ENCODE measurements at regions not wholly inside any gene's neighbourhood (a gene's known extent, or its start where the extent isn't known, plus 50 kb on each side); places are given as distances from the start of the nearest gene placed in this dataset.
"Not testable (repeated sequence)": the region's sequence is repeated elsewhere in the genome, so short reads cannot be mapped to it uniquely, and the experiment has no call there.

DNA sequence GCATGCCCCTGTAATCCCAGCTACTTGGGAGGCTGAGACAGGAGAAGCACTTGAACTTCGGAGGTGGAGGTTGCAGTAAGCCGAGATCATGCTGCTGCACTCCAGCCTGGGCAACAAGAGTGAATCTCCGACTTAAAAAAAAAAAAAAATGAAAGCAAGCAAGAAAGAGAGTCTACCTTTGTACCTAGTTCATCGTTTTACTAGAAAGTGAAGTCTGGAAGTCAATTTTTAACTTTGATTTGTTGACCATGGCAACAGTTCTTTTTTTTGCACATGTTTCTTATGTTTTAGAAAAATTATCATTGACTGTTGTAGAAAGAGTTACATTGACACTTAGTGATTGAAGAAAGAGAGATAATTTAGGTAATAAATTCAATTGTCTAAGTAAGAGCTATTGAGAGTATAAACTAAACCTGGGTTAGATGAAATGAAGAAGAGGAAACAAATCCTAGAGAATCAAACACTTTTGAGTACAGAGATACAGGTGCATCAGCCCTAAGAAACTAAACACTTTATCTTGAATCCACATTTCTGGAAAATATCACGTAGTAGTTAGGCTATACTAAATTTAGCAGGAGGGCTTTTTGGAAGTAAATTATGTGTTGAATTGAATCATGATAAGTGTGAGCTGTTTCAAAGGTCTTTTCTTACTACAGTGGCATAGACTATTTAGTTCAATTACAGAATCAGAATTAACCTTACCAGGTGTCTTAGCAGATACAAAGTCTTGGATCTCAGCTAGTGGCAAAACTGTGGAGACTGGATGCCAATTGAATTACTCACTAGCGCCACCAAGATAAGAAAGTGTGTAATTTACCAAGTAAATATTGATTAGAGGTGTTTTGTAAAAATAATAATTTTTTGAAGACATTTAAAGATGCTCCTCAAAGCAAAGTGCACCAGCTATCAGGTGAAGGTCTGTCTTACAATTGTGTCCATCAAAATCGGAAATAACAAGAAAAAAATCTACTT lies 303.4 kb upstream of the NRXN1 start:
- no peak for DNase-seq (ENCODE audit: low spot score)

DNA sequence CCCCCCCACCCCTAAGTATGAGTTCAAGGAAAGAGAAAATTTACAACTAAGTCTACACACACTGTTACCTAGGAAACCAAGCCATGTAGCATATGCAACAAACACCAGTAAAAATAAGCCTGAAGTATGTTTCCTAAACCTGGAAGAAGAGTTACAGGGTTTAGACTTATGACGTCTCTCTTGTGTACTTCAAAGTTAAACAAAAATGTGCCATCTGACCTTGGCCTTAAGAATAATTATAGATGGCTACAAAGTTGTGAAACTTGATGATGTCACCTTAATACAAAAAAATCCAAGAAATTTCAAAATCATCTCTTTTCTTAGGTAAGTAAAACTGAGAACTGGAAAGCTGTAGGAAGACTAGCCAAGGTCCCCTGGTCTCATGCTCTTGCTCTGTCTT lies 297.6 kb upstream of the NRXN1 start:
- DNase-seq (ENCODE audit: low spot score) = no peak

DNA sequence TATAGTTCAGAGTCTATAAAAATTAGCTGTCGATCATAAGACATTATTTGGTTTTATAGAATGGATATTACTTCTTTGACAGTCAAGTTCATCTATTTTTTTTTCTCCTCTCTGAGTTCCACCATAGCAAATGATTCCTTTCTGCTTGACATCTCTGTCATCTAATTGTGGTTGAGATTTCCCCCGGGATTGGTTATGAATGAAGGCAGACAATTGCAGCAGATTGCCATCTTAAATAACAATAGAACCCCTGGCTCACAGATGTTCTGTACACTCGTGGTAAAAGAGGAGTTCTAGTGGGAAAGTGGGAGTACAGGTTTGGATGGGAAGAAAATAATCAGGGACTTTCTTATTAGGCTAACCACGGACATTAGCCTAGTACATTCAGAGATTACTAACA lies 292.1 kb upstream of the NRXN1 start:
- no peak for DNase-seq (ENCODE audit: low spot score)

DNA sequence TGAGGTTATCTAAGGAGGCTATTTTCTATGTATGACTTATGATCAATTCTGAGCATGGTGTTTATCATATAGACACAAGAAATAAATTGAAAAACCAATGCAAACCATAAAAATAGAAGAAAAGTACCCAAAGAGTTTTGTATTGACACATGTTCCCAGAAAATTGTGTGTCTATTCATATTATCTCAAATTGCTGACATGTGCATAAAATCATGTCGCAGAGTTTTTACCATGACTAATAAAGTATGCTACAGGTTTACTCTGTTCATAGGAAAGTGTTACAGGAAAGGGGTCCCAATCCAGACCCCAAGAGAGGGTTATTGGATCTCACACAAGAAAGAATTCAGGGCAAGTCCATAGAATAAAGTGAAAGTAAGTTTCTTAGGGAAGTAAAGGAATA lies 290.7 kb upstream of the NRXN1 start:
- no peak for DNase-seq (ENCODE audit: low spot score)

DNA sequence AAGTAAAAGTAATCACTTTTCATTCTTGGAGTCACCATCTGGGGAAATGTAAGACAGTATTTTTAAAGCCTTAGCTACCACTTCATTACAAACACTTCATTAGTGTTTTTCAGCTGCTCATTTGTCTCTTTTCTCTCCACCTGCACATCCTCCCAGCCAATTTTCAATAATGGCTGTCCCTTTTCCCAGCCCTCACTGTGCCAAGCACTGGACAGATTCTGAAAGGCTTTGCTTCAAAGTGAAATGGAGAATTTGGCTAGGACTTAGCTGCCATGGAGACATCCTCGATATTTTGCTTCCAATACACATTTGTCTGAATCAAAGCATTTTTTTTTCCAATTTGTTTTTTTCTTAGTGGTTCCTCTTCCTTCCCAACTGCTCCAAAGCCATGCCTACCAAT lies 272.4 kb upstream of the NRXN1 start:
- no peak for DNase-seq (ENCODE audit: low spot score)

DNA sequence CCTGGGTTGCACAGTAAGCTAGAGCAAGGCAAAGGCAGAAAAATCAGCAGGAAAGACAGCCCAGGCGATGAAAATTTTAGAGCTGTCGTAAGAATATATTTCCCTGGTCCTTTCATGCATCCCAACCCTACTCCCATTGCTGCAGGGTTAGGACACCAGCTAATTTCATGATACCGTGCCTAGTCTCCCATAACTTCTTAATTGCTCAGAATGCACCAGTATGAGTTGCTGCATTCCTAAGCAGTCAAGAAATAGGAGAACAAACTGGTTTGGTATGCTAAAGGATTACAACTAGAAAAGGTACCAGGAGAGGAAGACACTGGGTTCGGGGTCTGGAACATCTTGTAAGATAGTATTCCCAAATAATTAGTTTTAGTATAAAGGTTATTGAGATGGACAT lies 269.4 kb upstream of the NRXN1 start:
- no peak for DNase-seq (ENCODE audit: low spot score)

DNA sequence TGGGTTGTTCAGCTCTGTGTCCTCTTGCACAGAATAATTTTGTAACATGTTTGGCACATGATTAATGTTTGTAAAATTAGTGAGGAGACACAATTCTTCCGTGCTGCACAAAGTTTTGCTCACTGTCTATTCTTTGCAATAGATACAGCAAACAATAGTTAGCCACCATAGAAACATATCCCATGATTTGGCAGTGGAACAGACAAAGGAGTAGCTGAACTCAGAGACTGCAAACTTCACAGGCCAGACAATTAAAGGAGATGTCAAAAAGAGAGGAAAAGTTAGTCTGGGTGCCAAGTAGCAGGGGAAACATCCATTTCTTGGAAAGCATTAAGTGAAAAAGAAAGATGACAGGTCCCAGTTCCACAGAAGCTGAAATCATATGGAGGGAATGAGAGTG lies 267.4 kb upstream of the NRXN1 start:
- DNase-seq (ENCODE audit: low spot score) = no peak

DNA sequence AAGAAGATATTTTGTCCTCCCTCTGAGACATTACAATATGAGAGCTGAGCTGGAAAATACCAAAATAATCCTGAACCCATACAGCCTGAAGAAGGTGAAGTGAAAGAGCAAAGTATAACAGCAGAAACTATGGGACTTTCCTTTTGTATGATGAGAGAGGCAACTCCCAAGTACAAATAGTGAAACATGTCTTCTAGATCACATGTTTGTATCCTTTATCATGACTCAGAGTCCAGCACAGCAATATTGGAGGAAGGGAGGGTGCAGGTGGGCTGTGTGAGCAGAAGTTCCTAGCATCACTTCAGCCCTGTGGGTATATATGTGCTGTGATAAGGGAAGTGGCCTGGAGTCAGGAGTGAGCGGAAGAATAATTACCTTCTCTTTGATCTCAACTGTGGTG lies 265.6 kb upstream of the NRXN1 start:
- no peak for DNase-seq (ENCODE audit: low spot score)

DNA sequence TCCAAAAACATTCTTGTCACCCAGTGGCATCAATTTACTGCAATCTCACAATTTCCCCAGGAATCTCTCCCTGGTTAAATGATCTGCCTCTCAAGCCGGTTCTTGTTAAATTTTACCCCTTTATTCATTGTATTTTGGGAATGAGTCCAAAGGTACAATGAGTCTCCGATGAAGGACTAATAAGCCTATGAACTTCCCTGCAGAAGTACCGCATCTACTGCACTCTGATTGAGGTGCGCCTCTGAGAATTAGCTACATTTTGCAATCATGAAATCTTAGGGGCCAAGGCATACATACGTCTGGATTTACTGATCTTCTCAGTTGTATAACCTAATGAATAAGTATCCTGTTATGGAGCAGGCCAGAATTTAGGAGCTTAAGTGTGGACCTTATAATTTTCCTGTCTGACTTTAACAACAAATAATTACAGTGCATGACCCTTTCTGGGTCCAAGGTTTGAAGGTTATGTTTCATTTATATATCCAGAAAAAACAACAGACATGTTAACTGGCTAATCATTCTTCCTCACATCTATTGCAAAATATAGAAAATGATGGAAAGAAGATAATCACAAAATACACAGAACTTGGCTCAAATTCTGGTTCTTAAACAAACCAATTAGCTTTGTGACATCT lies 261.8 kb upstream of the NRXN1 start:
- no peak for DNase-seq (ENCODE audit: low spot score)

DNA sequence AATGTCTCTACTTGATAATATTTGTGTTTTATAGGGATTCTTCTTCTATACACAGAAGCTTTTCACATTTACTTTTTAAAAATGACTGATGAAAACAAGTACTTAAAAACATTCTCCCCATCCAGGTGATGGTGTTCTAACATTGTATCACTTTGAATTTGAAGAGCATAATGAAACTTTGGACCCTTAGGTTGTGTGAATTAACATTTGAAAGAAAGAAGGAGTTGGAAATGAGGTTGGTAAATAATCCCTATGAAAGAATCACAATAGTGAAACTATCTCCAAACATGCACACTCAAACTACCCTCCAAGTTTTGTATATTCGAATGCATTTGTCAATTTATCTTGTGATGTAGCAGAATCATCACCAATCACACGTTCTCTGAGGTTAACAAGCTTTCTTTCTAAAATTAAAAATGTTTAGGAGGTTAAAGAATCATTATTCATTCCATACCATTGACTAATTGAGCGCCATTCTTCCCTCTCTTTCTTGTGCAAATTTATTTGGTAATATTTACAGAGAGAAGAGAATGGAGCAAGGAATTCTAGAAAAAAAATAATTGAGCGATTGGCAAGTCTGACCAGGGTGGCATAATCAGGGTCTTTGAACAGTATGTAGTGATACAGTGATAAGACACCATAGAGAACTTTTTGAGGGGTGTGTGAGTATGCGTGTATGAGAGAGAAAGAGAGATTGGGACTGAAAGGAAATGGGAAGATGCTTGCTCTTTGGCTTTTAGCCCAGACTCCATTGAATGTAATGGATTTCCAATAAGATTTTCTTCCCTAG lies 260.0 kb upstream of the NRXN1 start:
- DNase-seq (ENCODE audit: low spot score) = no peak

DNA sequence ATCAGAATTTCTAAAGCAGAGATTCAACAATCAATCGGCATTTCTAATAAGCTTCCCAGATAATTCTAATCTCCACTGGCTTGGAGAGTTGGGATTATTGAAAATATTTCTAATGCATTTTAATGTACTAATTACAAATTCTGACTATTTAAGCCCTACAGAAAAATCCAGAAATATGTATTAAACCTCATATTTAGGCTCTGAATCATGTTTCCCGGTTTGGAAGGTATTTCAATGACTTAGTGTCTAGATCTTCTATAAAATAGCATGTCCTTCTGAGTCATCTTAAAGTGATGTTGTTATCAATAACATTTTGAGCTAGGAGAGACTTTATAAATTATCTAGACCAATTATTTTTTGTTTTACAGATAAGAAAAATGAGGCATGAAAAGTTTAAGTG lies 258.8 kb upstream of the NRXN1 start:
- no peak for DNase-seq (ENCODE audit: low spot score)

DNA sequence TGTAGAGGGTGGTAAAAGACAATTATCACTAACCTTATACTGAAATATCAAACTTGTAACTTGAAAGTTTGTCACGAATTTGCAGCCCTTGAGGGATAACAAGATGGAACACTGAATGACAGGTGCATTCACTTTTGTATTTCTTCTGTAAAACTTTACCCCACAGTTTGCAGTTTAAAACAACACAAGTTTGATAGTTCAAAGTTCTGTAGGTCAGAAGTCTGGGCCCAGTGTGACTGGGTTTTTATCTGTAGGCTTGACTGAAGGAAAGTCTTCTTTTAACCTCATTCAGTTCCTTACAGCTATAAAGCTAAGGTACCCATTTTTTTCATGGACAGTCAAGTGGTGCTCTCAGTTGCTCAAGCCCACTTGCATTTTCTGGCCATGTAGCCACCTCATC lies 257.1 kb upstream of the NRXN1 start:
- no peak for DNase-seq (ENCODE audit: low spot score)

DNA sequence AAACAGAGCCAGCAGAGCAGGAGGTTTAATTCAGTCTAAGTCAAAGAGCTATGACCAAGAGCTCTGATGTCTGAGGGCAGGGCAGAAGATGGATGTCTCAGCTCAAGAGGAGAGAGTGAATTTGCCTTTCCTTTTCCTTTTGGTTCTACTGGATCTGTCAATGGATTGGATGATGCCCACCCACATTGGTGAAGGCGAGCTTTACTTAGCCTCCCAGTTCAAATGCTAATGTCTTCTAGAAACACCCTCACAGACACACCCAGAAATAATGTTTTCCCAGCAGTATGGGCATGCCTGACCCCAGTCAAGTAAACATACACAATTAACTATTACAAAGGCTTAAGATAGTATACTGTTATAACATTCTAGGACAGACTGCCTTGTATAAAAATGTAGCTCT lies 236.3 kb upstream of the NRXN1 start:
- no peak for DNase-seq (ENCODE audit: low spot score)

DNA sequence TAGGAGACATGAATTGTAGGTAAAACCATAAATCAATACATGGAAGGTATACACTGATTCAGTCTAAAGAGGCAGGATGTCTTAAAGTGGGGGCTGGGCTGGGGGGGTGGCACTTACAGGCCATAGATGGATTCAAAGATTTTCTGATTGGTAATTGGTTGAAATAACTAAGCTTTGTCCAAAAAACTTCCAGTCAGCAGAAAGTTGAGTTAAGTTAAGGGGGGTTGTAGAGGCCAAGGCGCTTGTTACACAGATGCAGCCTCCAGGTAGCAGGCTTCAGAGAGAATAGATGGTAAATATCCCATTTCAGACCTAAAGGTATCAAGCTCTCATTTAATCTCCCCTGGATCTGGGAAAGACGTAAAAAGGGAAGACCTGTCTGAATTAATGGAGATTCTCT lies 233.6 kb upstream of the NRXN1 start:
- no peak for DNase-seq (ENCODE audit: low spot score)

DNA sequence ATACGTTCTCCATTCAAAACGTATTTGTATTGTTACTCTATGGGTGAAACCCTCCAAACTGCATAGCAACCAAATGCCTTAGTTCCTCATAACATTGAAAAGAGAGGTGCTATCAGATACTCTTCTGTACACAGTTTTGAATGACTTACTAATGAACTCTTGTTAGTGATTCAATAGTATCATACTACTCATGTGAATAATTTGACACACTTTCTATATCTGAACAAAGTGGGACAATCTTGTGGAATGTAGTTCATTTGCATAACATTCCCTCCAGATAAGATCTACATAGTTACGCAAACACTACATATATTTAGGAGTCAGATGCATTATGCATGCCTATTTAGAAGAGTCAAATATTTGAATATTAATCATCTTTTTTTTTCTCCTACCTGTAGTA lies 232.0 kb upstream of the NRXN1 start:
- DNase-seq (ENCODE audit: low spot score) = no peak

DNA sequence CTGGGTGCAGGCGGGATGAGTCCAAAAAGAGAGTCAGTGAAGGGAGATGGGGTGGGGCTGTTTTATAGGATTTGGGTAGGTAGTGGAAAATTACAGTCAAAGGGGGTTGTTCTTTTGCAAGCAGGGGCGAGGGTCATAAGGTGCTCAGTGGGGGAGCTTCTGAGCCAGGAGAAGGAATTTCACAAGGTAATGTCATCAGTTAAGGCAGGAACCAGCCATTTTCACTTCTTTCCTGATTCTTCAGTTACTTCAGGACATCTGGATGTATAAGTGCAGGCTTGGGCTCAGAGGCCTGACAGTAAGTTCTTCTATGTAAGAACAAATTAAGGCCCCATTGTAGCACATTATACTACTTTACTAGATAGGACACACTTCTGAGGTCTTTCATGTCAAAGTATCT lies 231.2 kb upstream of the NRXN1 start:
- not testable (repeated sequence) for DNase-seq (ENCODE audit: low spot score)

DNA sequence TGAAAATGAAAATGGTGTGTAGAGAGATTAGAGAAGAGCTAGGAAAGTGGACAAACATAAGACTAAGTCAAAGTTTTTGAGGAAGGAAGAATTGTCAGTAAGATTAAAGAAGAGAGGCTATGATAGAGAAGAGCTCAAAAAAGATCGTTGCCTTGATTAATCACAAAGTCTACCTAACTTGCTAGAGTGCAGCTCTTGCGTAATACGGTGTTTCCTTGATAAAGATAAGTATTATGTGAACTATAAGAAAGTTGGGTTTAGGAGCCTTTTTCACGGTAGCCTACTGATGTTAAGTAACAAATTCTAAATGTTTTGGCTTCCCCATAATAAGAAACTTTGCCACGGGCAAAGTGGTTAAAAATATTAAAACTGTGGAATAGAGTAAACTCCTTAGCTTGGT lies 226.4 kb upstream of the NRXN1 start:
- no peak for DNase-seq (ENCODE audit: low spot score)

DNA sequence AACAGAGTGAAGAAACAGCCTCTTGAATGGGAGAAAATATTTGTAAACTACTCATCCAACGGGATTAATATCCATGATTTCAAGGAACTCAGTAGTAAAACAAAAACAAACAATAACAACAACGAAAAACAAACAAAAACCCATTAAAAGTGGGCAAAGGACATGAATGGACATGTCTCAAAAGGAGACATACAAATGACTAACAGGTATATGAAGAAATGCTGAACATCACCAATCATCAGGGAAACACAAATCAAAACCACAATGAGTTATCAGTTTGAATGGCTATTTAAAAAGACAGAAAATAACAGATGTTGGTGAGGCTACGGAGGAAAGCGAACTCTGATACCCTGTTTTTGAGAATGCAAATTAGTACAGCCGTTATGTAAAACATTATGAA lies 224.8 kb upstream of the NRXN1 start:
- no peak for DNase-seq (ENCODE audit: low spot score)

DNA sequence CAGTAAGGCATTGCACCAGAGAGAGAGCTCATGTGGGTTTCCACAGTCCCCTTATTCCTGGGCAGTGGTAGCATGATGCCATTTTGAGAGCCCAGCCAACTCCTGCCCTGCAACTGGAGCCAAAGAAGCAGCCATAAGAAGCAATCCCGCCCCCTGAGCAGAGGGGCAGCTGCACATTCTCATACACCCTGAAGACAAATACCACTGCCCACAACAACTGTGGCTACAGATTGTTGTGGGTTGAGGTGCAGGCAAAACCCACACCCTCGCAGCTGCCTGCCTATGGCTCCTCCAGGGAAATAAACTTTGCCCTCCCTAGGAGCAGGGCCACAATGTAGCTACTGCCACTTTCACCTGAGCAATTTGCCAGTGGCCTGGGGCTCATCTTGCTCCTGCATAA lies 219.4 kb upstream of the NRXN1 start:
- DNase-seq (ENCODE audit: low spot score) = no peak

DNA sequence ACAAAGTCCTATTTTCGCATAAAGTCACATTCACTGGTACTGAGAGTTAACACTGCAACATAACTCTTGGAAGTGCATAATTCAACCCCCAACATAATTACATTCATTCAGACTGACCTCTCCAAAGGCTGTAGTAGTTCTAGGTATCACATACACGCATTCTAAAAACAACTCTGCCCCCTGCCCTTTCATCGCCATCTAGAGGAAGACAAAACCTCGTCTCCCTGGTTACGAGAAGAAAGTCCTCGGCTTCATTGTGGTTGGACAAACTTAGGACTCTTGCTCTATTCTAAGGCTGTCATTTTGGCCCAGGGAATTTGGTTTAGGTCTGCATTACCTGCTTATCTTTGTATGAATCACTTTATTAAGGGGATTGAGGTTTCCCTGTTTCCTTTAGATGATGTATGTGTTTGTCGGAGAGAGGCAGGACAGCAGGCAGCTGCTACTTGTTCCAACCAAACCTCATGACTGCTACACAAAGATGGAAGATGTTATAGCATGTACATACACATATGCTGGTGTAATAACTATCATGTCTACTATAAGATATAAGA lies 215.4 kb upstream of the NRXN1 start:
- DNase-seq (ENCODE audit: low spot score) = no peak

DNA sequence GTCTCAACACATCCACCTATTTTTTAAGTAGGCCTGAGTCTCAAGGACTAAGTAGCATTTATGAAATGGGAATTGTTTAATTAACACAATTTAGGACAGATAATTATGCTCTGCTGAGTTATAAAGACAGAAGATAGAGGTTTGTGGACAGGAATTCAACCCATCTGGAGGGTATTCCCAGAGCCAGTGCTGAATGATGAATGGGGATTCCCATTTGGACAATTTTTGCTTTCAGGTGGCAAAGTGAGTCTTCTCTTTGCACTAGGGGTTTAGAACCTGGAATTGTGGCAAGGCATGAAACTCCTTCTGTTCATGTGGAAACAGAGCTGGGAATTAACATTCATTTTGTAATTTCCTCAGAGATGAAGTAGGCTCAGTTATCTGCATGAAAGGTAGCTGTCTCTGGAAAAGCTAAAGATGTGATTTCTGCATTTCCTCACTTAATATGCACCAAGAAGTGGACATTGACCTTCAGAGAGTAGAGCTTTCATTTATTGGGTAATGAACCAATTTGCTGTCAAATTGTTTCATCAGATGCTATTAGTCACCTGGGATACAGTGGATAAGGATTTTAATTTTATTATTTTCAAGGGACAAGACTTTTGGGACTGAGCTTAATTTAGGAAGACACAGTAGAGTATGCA lies 212.1 kb upstream of the NRXN1 start:
- DNase-seq (ENCODE audit: low spot score) = no peak
